GM12878 (cell line): ENCODE measurements at regions not wholly inside any gene's neighbourhood (a gene's known extent, or its start where the extent isn't known, plus 50 kb on each side); places are given as distances from the start of the nearest gene placed in this dataset.

Experiments
- CHD2 ChIP-seq: IDR thresholded peaks from 2 replicates; pipeline ENCODE4 v1.6.1; 2011; ENCODE audit warnings: low read depth, low read length, improper control_type of control experiment, borderline replicate concordance
- MEF2A ChIP-seq: IDR thresholded peaks from 2 replicates; pipeline ENCODE4 v1.6.1; 2011; ENCODE audit warnings: low read depth, mild to moderate bottlenecking, low read length, moderate library complexity; ENCODE audit not compliant: insufficient read depth
- MYB ChIP-seq: fragments of 150-350 bp; IDR thresholded peaks from 2 replicates; pipeline ENCODE4 v1.6.1; 2014; ENCODE audit warnings: mild to moderate bottlenecking, low read depth, low read length, borderline replicate concordance
- SMARCA5 ChIP-seq: fragments of 450-650 bp; IDR thresholded peaks from 2 replicates; pipeline ENCODE4 v1.6.1; 2017; ENCODE audit warnings: mild to moderate bottlenecking
- SRF ChIP-seq, 2 experiments: IDR thresholded peaks; 2 replicates each; pipeline ENCODE4 v1.6.1; 2011; ENCODE audit warnings: low read depth in 2 of 2, low read length in 2 of 2, mild to moderate bottlenecking in 1 of 2, moderate library complexity in 1 of 2
- SUZ12 ChIP-seq: fragments of 200-600 bp; sonication (generic); IDR thresholded peaks from one replicate; pipeline ENCODE4 v1.6.1; 2018; ENCODE audit warnings: antibody characterized with exemption, mild to moderate bottlenecking; ENCODE audit not compliant: unreplicated experiment
- TCF3 ChIP-seq: IDR thresholded peaks from 2 replicates; pipeline ENCODE4 v1.6.1; 2012; ENCODE audit warnings: low read depth, mild to moderate bottlenecking, low read length, borderline replicate concordance; ENCODE audit not compliant: insufficient read depth
- TF ChIP-seq, protein P1 (sequence below): fragments of 450-650 bp; conservative IDR thresholded peaks from 2 replicates; pipeline ENCODE4 v1.6.1; 2017; ENCODE audit warnings: mild to moderate bottlenecking, moderate library complexity
- TF ChIP-seq, protein P2 (sequence below): IDR thresholded peaks from 2 replicates; pipeline ENCODE4 v1.6.1; 2011; ENCODE audit warnings: borderline replicate concordance, low read depth, mild to moderate bottlenecking, moderate library complexity, low read length; ENCODE audit not compliant: insufficient read depth, poor library complexity, severe bottlenecking
- TF ChIP-seq, protein P3 (sequence below): IDR thresholded peaks from 2 replicates; pipeline ENCODE4 v1.6.1; 2012; ENCODE audit warnings: low read depth, low read length, improper control_type of control experiment
- TF ChIP-seq, protein P4 (sequence below): fragments of 450-650 bp; IDR thresholded peaks from 2 replicates; pipeline ENCODE4 v1.6.1; 2018; ENCODE audit warnings: mild to moderate bottlenecking, low read depth, moderate library complexity; ENCODE audit not compliant: partially characterized antibody

DNA sequence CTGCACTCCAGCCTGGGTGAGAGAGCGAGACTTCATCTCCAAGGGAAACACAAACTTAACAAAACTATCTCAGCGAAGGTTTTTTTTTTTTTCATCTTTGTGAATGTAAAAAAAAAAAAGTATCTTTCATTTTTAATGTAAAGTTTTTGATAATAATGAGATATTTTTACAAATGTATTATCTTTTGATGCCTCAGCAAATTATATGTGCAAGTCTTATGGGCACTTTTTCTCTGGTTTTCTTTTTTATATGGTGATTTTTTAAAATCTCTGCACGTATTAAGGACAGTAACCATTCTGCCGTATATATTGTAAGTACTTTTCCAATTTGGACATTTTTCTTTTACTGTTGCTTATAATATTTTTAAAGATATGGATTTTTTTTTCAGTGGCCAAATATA is 76.8 kb downstream of the MAFB start (continued):
- TF ChIP-seq, protein P1, sequence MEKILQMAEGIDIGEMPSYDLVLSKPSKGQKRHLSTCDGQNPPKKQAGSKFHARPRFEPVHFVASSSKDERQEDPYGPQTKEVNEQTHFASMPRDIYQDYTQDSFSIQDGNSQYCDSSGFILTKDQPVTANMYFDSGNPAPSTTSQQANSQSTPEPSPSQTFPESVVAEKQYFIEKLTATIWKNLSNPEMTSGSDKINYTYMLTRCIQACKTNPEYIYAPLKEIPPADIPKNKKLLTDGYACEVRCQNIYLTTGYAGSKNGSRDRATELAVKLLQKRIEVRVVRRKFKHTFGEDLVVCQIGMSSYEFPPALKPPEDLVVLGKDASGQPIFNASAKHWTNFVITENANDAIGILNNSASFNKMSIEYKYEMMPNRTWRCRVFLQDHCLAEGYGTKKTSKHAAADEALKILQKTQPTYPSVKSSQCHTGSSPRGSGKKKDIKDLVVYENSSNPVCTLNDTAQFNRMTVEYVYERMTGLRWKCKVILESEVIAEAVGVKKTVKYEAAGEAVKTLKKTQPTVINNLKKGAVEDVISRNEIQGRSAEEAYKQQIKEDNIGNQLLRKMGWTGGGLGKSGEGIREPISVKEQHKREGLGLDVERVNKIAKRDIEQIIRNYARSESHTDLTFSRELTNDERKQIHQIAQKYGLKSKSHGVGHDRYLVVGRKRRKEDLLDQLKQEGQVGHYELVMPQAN: no peak
- no peak for TF ChIP-seq TCF3
- no peak for TF ChIP-seq SMARCA5
- TF ChIP-seq CHD2: no peak
- TF ChIP-seq, protein P2, sequence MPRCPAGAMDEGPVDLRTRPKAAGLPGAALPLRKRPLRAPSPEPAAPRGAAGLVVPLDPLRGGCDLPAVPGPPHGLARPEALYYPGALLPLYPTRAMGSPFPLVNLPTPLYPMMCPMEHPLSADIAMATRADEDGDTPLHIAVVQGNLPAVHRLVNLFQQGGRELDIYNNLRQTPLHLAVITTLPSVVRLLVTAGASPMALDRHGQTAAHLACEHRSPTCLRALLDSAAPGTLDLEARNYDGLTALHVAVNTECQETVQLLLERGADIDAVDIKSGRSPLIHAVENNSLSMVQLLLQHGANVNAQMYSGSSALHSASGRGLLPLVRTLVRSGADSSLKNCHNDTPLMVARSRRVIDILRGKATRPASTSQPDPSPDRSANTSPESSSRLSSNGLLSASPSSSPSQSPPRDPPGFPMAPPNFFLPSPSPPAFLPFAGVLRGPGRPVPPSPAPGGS: no peak
- TF ChIP-seq MEF2A: no peak
- TF ChIP-seq, protein P3, sequence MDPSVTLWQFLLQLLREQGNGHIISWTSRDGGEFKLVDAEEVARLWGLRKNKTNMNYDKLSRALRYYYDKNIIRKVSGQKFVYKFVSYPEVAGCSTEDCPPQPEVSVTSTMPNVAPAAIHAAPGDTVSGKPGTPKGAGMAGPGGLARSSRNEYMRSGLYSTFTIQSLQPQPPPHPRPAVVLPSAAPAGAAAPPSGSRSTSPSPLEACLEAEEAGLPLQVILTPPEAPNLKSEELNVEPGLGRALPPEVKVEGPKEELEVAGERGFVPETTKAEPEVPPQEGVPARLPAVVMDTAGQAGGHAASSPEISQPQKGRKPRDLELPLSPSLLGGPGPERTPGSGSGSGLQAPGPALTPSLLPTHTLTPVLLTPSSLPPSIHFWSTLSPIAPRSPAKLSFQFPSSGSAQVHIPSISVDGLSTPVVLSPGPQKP: no peak
- no peak for TF ChIP-seq SRF (IDR thresholded peaks at IDR 0.05; ENCODE audit: low read depth in 2 of 2, low read length in 2 of 2)
- TF ChIP-seq SUZ12: no peak
- TF ChIP-seq MYB: no peak
- TF ChIP-seq, protein P4, sequence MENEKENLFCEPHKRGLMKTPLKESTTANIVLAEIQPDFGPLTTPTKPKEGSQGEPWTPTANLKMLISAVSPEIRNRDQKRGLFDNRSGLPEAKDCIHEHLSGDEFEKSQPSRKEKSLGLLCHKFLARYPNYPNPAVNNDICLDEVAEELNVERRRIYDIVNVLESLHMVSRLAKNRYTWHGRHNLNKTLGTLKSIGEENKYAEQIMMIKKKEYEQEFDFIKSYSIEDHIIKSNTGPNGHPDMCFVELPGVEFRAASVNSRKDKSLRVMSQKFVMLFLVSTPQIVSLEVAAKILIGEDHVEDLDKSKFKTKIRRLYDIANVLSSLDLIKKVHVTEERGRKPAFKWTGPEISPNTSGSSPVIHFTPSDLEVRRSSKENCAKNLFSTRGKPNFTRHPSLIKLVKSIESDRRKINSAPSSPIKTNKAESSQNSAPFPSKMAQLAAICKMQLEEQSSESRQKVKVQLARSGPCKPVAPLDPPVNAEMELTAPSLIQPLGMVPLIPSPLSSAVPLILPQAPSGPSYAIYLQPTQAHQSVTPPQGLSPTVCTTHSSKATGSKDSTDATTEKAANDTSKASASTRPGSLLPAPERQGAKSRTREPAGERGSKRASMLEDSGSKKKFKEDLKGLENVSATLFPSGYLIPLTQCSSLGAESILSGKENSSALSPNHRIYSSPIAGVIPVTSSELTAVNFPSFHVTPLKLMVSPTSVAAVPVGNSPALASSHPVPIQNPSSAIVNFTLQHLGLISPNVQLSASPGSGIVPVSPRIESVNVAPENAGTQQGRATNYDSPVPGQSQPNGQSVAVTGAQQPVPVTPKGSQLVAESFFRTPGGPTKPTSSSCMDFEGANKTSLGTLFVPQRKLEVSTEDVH: no peak
